Kidney (tissue), 13 donors: ENCODE measurements at regions not wholly inside any gene's neighbourhood (a gene's known extent, or its start where the extent isn't known, plus 50 kb on each side); places are given as distances from the start of the nearest gene placed in this dataset.

Source experiments
- DNase-seq, 5 donors: peaks; one replicate each; pipeline ENCODE4 v3.0.0-alpha.2; 2013 to 2020
- FAIRE-seq: peaks from 2 replicates; lab custom pipeline; 2012; peaks lifted over from hg19 to GRCh38; lab: Jason Lieb, UNC
- H3K27ac ChIP-seq, 2 donors: one replicate each; pipeline ENCODE4 v1.7.0; 2013; ENCODE audit warnings: low read depth in 2 of 2, low read length in 2 of 2, inconsistent platforms in 1 of 2
- H3K27me3 ChIP-seq: one replicate; pipeline ENCODE4 v1.7.1; 2013; ENCODE audit warnings: low read length, inconsistent platforms; ENCODE audit not compliant: control insufficient read depth, insufficient read depth
- H3K36me3 ChIP-seq, 3 donors: one replicate each; pipeline versions ENCODE4 v1.7.0 to v1.7.1; 2013; ENCODE audit warnings: low read length in 3 of 3, control low read depth in 1 of 3, inconsistent platforms in 1 of 3; ENCODE audit not compliant: insufficient read depth in 3 of 3, control insufficient read depth in 2 of 3
- H3K4me1 ChIP-seq, 3 donors: one replicate each; pipeline versions ENCODE4 v1.7.0 to v1.7.1; 2013; ENCODE audit warnings: low read length in 3 of 3, inconsistent platforms in 1 of 3, low read depth in 1 of 3; ENCODE audit not compliant: control insufficient read depth in 2 of 3, insufficient read depth in 2 of 3
- H3K4me3 ChIP-seq, 3 donors: one replicate each; pipeline versions ENCODE4 v1.7.0 to v1.8.1; 2013; ENCODE audit warnings: low read length in 3 of 3, control low read depth in 1 of 3, inconsistent platforms in 1 of 3
- H3K9ac ChIP-seq, 3 donors: one replicate each; pipeline versions ENCODE4 v1.7.0 to v1.7.1; 2013; ENCODE audit warnings: low read length in 3 of 3, control low read depth in 1 of 3, inconsistent platforms in 1 of 3
- H3K9me3 ChIP-seq, 3 donors: one replicate each; pipeline versions ENCODE4 v1.7.0 to v1.7.1; 2013; ENCODE audit warnings: low read length in 3 of 3, control low read depth in 1 of 3, inconsistent platforms in 1 of 3; ENCODE audit not compliant: control insufficient read depth in 2 of 3, insufficient read depth in 1 of 3
- CTCF ChIP-seq: IDR thresholded peaks from 3 replicates; pipeline ENCODE4 v1.5.1; 2012; ENCODE audit warnings: mild to moderate bottlenecking, moderate library complexity, borderline replicate concordance; ENCODE audit not compliant: insufficient read depth; ENCODE audit errors: extremely low read depth
- intact Hi-C: fragments of 100-400 bp; cut with DNase I; formaldehyde crosslinking; loops from one replicate; pipeline ENCODE4 v1.11.1; 2022
- donor health status: control.
- donor health status: control.
- donor health status: control.
- donor health status: control.
- donor health status: control.
- donor health status: DM: yes; HTN: yes; CAD: no.
- donor health status: Normal renal cell carcinoma (clear cell type).

- Histone ChIP-seq H3K9ac (no peak overlapping the region), H3K36me3 (no peaks in the 10 kb centered on the region), H3K9me3 (peaks cover 0 to 2% (median 0%) of the 10 kb centered on the region in 3 donors), H3K27ac (no peak overlapping the region), H3K4me3 (no peak overlapping the region), H3K27me3 (no peaks in the 10 kb centered on the region), H3K4me1 (no peaks in the 10 kb centered on the region)
- DNase-seq (peak; percentile 35 to 92 (median 55)), FAIRE-seq (no peak)
- intact Hi-C loops, result no loop called here
- TF ChIP-seq CTCF, result no peak
Measured at GRCh38 chr12:115801871-115802270, 475.6 kb downstream of the MED13L start.

- Histone ChIP-seq H3K36me3 (no peaks in the 10 kb centered on the region), H3K27me3 (no peaks in the 10 kb centered on the region), H3K9ac (no peak overlapping the region), H3K4me1 (no peaks in the 10 kb centered on the region), H3K4me3 (no peak overlapping the region), H3K9me3 (peaks cover 0 to 2% (median 0%) of the 10 kb centered on the region in 3 donors), H3K27ac (no peak overlapping the region)
- FAIRE-seq (no peak), DNase-seq (no peak)
- no peak for TF ChIP-seq CTCF
- intact Hi-C loops, result no loop called here
Measured at GRCh38 chr12:115799610-115800009, 477.9 kb downstream of the MED13L start.

GRCh38 chr12:115798309-115798917 lies 479.1 kb downstream of the MED13L start:
- Histone ChIP-seq H3K36me3 (no peaks in the 10 kb centered on the region), H3K9me3 (peaks cover 0 to 2% (median 0%) of the 10 kb centered on the region in 3 donors), H3K27me3 (no peaks in the 10 kb centered on the region), H3K4me1 (no peaks in the 10 kb centered on the region), H3K9ac (no peak overlapping the region), H3K27ac (no peak overlapping the region), H3K4me3 (no peak overlapping the region)
- TF ChIP-seq CTCF, result no peak
- FAIRE-seq, result no peak
- intact Hi-C loops, result no loop called here
- DNase-seq, result no peak

GRCh38 chr12:115794659-115795081 lies 482.8 kb downstream of the MED13L start:
- Histone ChIP-seq H3K9me3 (no peaks in the 10 kb centered on the region), H3K36me3 (no peaks in the 10 kb centered on the region), H3K27ac (no peak overlapping the region), H3K27me3 (no peaks in the 10 kb centered on the region), H3K4me1 (no peaks in the 10 kb centered on the region), H3K9ac (no peak overlapping the region), H3K4me3 (no peak overlapping the region)
- no peak for TF ChIP-seq CTCF
- FAIRE-seq (no peak), DNase-seq (no peak)
- intact Hi-C loops, result no loop called here
